ENCODE measurements at regions not wholly inside any gene's neighbourhood (a gene's known extent, or its start where the extent isn't known, plus 50 kb on each side); places are given as distances from the start of the nearest gene placed in this dataset.

- Mint-ChIP-seq H3K9me3 (ENCODE audit: unreplicated experiment) (peaks cover 26% of the 10 kb centered on the region), H3K36me3 (ENCODE audit: unreplicated experiment) (no peaks in the 10 kb centered on the region)
Measured at GRCh38 chr5:6914347-6914746, 201.1 kb downstream of the TENT4A start.

GRCh38 chr5:6915574-6915973, 202.3 kb downstream of the TENT4A start:
- no peak for TF ChIP-seq CTCF (IDR thresholded peaks at IDR 0.05)
- Mint-ChIP-seq H3K27ac (ENCODE audit: unreplicated experiment) (no peak overlapping the region), H3K9me3 (ENCODE audit: unreplicated experiment) (peaks cover 26% of the 10 kb centered on the region), H3K27me3 (ENCODE audit: unreplicated experiment) (no peaks in the 10 kb centered on the region), H3K4me1 (ENCODE audit: unreplicated experiment) (no peaks in the 10 kb centered on the region), H3K4me3 (ENCODE audit: unreplicated experiment) (no peak overlapping the region), H3K36me3 (ENCODE audit: unreplicated experiment) (no peaks in the 10 kb centered on the region)
- DNase-seq (ENCODE audit: extremely low spot score, unreplicated experiment) = no peak

More at GRCh38 chr5:6914347-6914746, 201.1 kb downstream of the TENT4A start:
- no peak for DNase-seq (ENCODE audit: extremely low spot score, unreplicated experiment)
- no peak for TF ChIP-seq CTCF (IDR thresholded peaks at IDR 0.05)
- H3K27ac Mint-ChIP-seq (ENCODE audit: unreplicated experiment) = no peak overlapping the region
- no peaks in the 10 kb centered on the region for H3K4me1 Mint-ChIP-seq (ENCODE audit: unreplicated experiment)
- H3K4me3 Mint-ChIP-seq (ENCODE audit: unreplicated experiment) = no peak overlapping the region
- H3K27me3 Mint-ChIP-seq (ENCODE audit: unreplicated experiment) = no peaks in the 10 kb centered on the region

GRCh38 chr5:6918255-6918654, 205.0 kb downstream of the TENT4A start:
- no peaks in the 10 kb centered on the region for H3K36me3 Mint-ChIP-seq (ENCODE audit: unreplicated experiment)
- DNase-seq (ENCODE audit: extremely low spot score, unreplicated experiment) = no peak
- H3K4me1 Mint-ChIP-seq (ENCODE audit: unreplicated experiment) = no peaks in the 10 kb centered on the region
- H3K27ac Mint-ChIP-seq (ENCODE audit: unreplicated experiment) = no peak overlapping the region
- peaks cover 22% of the 10 kb centered on the region for H3K9me3 Mint-ChIP-seq (ENCODE audit: unreplicated experiment)
- TF ChIP-seq CTCF (IDR thresholded peaks at IDR 0.05) = no peak
- no peaks in the 10 kb centered on the region for H3K27me3 Mint-ChIP-seq (ENCODE audit: unreplicated experiment)
- H3K4me3 Mint-ChIP-seq (ENCODE audit: unreplicated experiment) = no peak overlapping the region

- peaks cover 16% of the 10 kb centered on the region for H3K9me3 Mint-ChIP-seq (ENCODE audit: unreplicated experiment)
- no peak for DNase-seq (ENCODE audit: extremely low spot score, unreplicated experiment)
- H3K4me3 Mint-ChIP-seq (ENCODE audit: unreplicated experiment) = no peak overlapping the region
- no peaks in the 10 kb centered on the region for H3K4me1 Mint-ChIP-seq (ENCODE audit: unreplicated experiment)
- H3K27me3 Mint-ChIP-seq (ENCODE audit: unreplicated experiment) = no peaks in the 10 kb centered on the region
- TF ChIP-seq CTCF (IDR thresholded peaks at IDR 0.05) = no peak
- no peak overlapping the region for H3K27ac Mint-ChIP-seq (ENCODE audit: unreplicated experiment)
- H3K36me3 Mint-ChIP-seq (ENCODE audit: unreplicated experiment) = no peaks in the 10 kb centered on the region
Measured at GRCh38 chr5:6920628-6921256, 207.5 kb downstream of the TENT4A start.

- Mint-ChIP-seq H3K4me3 (ENCODE audit: unreplicated experiment) (no peak overlapping the region), H3K36me3 (ENCODE audit: unreplicated experiment) (no peaks in the 10 kb centered on the region), H3K27me3 (ENCODE audit: unreplicated experiment) (no peaks in the 10 kb centered on the region), H3K27ac (ENCODE audit: unreplicated experiment) (no peak overlapping the region), H3K4me1 (ENCODE audit: unreplicated experiment) (no peaks in the 10 kb centered on the region), H3K9me3 (ENCODE audit: unreplicated experiment) (no peaks in the 10 kb centered on the region)
- DNase-seq (ENCODE audit: extremely low spot score, unreplicated experiment) = no peak
- no peak for TF ChIP-seq CTCF (IDR thresholded peaks at IDR 0.05)
Measured at GRCh38 chr5:6926491-6927038, 213.3 kb downstream of the TENT4A start.
